ENCODE measurements at regions not wholly inside any gene's neighbourhood (a gene's known extent, or its start where the extent isn't known, plus 50 kb on each side); places are given as distances from the start of the nearest gene placed in this dataset.

DNA sequence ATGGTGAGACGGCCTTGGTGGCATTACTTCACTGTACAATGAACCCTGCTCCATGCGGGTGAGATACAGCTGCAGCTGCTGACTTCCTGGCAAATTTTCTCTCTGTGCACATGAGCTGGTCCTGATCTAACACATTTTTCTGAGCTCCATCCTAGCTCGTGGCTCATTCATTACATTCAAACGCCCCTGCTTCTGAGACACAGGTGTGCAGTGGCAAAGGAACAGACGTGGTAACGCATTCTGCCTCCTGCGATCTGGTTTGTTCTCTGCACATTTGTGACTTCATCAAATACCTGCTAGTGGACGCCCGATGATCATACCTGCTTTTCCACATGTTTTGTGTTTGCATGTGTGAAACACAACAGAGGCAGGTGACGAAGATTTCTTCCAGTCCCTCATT, 189.6 kb upstream of the PDE10A start (continued):
- TF ChIP-seq IRF2 (CRISPR knock-in tag; IDR thresholded peaks at IDR 0.05; ENCODE audit: borderline replicate concordance, low read depth), result no peak
- no peak for TF ChIP-seq SOX15 (CRISPR knock-in tag; IDR thresholded peaks at IDR 0.05)
- TF ChIP-seq, protein P1, sequence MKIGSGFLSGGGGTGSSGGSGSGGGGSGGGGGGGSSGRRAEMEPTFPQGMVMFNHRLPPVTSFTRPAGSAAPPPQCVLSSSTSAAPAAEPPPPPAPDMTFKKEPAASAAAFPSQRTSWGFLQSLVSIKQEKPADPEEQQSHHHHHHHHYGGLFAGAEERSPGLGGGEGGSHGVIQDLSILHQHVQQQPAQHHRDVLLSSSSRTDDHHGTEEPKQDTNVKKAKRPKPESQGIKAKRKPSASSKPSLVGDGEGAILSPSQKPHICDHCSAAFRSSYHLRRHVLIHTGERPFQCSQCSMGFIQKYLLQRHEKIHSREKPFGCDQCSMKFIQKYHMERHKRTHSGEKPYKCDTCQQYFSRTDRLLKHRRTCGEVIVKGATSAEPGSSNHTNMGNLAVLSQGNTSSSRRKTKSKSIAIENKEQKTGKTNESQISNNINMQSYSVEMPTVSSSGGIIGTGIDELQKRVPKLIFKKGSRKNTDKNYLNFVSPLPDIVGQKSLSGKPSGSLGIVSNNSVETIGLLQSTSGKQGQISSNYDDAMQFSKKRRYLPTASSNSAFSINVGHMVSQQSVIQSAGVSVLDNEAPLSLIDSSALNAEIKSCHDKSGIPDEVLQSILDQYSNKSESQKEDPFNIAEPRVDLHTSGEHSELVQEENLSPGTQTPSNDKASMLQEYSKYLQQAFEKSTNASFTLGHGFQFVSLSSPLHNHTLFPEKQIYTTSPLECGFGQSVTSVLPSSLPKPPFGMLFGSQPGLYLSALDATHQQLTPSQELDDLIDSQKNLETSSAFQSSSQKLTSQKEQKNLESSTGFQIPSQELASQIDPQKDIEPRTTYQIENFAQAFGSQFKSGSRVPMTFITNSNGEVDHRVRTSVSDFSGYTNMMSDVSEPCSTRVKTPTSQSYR (CRISPR knock-in tag; IDR thresholded peaks at IDR 0.05), result no peak
- no peak for TF ChIP-seq NFE2L1 (CRISPR knock-in tag; IDR thresholded peaks at IDR 0.05)
- TF ChIP-seq ZNF232 (CRISPR knock-in tag; IDR thresholded peaks at IDR 0.05), result no peak
- TF ChIP-seq ATF1 (CRISPR knock-in tag; IDR thresholded peaks at IDR 0.05), result no peak
- no peak for TF ChIP-seq NFATC4 (CRISPR knock-in tag; IDR thresholded peaks at IDR 0.05)
- no peak for TF ChIP-seq SMAD3 (CRISPR knock-in tag; IDR thresholded peaks at IDR 0.05; ENCODE audit: borderline replicate concordance)
- no peak for TF ChIP-seq EMX1 (CRISPR knock-in tag; IDR thresholded peaks at IDR 0.05)
- no peak for TF ChIP-seq MXD4 (CRISPR knock-in tag; IDR thresholded peaks at IDR 0.05; ENCODE audit: borderline replicate concordance)
- no peak for TF ChIP-seq CREB1 (CRISPR knock-in tag; IDR thresholded peaks at IDR 0.05)

DNA sequence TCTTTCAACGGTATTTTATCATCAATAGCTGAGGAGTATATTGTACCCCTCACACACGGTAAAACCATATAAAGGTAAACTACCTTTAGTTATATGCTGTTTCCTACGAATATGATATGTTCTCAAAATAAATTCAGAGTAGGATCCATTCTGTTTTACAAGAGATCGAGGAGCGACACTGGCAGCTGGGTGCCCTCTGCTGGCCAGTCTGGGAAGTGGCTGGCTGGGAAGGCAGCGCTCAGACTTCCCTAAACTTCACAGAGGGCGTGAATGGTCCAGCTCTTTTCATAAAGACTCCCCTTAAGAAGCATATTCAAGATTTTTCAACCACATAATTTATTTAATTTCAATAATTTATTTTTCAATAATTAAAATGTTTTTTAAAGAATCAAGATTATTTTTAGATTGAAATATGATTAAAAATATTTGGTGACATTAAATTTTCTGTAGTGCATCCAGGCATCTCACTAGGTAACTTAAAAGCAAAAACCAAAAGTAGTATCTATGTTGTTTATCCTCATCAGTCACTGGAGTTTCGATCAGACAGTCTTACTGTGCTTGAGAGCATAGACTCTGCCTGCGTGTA, 187.5 kb upstream of the PDE10A start:
- Mint-ChIP-seq H3K36me3 (no peaks in the 10 kb centered on the region), H3K4me1 (peaks cover 38% of the 10 kb centered on the region), H3K9me3 (no peaks in the 10 kb centered on the region), H3K27ac (no peak overlapping the region), H3K4me3 (peak overlapping the region; percentile 46; the same call in 1 of the 2 replicates), H3K27me3 (ENCODE audit: low read depth) (peaks cover 49% of the 10 kb centered on the region)
- ATAC-seq (peak; percentile 33; the same call in 1 of the 2 replicates), DNase-seq (ENCODE audit: low spot score) (peak; percentile 77)
- TF ChIP-seq, protein P1 (CRISPR knock-in tag; IDR thresholded peaks at IDR 0.05), result no peak
- TF ChIP-seq, protein P2, sequence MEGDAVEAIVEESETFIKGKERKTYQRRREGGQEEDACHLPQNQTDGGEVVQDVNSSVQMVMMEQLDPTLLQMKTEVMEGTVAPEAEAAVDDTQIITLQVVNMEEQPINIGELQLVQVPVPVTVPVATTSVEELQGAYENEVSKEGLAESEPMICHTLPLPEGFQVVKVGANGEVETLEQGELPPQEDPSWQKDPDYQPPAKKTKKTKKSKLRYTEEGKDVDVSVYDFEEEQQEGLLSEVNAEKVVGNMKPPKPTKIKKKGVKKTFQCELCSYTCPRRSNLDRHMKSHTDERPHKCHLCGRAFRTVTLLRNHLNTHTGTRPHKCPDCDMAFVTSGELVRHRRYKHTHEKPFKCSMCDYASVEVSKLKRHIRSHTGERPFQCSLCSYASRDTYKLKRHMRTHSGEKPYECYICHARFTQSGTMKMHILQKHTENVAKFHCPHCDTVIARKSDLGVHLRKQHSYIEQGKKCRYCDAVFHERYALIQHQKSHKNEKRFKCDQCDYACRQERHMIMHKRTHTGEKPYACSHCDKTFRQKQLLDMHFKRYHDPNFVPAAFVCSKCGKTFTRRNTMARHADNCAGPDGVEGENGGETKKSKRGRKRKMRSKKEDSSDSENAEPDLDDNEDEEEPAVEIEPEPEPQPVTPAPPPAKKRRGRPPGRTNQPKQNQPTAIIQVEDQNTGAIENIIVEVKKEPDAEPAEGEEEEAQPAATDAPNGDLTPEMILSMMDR (IDR thresholded peaks at IDR 0.05), result peak; percentile 93
- TF ChIP-seq ELF4 (CRISPR knock-in tag; IDR thresholded peaks at IDR 0.05; ENCODE audit: low read depth) (no peak), HMGA2 (CRISPR knock-in tag; IDR thresholded peaks at IDR 0.05) (peak; percentile 79)
- ChIA-PET CTCF (interaction anchor here (0.6 to 2.0 kb wide), 21 partner anchors 8 to 412 kb away, joined by 3 to 35 read pairs (median 5); no protein-coding TSS in a partner anchor), POLR2A (no interaction called here)

DNA sequence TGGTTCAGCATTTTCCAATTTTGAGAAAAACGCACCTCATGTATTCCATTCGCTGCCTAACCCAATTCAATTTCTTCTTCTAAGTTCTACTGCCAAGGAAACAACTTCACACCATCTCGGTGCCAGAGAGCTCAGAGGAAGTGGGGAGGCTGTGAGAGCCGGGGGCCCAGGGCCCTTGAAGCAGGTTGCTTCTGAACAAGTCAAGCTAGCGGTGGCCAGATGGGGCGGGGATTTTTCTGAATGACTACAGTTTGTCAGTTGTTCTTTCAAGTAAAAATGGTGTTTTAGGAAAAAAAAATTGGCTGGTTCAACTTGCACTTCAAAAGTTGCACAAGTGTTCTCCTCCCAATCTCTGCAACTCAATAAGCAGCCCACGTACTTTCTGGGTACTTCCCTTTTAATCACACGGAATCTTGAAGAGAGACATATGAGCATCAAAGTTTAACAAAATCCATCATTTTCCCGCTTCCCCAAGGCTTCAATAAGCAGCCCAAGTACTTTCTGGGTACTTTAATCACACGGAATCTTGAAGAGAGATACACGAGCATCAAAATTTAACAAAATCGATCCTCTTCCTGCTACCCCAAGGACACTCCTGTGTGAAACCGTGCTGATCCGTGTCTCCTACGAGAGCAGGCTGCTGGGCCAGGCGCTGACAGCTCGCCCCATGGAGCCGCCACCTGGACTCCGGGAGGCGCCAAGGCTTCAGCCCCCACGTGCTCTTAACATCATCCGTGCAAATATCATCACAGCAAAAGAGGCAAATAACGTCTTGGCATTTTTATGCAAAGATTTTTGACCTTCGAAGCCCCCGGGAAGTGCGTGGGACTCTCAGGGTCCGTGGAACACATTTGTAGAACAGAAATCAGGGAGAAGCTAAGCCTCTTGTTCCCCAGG, 186.7 kb upstream of the PDE10A start:
- H3K27me3 Mint-ChIP-seq (ENCODE audit: low read depth), result peaks cover 43% of the 10 kb centered on the region
- no peaks in the 10 kb centered on the region for H3K36me3 Mint-ChIP-seq
- H3K4me3 Mint-ChIP-seq, result peak overlapping the region; percentile 46
- ATAC-seq (no peak), DNase-seq (ENCODE audit: low spot score) (no peak)
- no peaks in the 10 kb centered on the region for H3K9me3 Mint-ChIP-seq
- POLR2A ChIA-PET, result no interaction called here
- no peak for TF ChIP-seq ETV6 (CRISPR knock-in tag; IDR thresholded peaks at IDR 0.05)
- TF ChIP-seq NFE2L1 (CRISPR knock-in tag; IDR thresholded peaks at IDR 0.05), result no peak
- TF ChIP-seq, protein P3, sequence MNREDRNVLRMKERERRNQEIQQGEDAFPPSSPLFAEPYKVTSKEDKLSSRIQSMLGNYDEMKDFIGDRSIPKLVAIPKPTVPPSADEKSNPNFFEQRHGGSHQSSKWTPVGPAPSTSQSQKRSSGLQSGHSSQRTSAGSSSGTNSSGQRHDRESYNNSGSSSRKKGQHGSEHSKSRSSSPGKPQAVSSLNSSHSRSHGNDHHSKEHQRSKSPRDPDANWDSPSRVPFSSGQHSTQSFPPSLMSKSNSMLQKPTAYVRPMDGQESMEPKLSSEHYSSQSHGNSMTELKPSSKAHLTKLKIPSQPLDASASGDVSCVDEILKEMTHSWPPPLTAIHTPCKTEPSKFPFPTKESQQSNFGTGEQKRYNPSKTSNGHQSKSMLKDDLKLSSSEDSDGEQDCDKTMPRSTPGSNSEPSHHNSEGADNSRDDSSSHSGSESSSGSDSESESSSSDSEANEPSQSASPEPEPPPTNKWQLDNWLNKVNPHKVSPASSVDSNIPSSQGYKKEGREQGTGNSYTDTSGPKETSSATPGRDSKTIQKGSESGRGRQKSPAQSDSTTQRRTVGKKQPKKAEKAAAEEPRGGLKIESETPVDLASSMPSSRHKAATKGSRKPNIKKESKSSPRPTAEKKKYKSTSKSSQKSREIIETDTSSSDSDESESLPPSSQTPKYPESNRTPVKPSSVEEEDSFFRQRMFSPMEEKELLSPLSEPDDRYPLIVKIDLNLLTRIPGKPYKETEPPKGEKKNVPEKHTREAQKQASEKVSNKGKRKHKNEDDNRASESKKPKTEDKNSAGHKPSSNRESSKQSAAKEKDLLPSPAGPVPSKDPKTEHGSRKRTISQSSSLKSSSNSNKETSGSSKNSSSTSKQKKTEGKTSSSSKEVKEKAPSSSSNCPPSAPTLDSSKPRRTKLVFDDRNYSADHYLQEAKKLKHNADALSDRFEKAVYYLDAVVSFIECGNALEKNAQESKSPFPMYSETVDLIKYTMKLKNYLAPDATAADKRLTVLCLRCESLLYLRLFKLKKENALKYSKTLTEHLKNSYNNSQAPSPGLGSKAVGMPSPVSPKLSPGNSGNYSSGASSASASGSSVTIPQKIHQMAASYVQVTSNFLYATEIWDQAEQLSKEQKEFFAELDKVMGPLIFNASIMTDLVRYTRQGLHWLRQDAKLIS (CRISPR knock-in tag; IDR thresholded peaks at IDR 0.05; ENCODE audit: borderline replicate concordance), result no peak
- TF ChIP-seq ZNF416 (CRISPR knock-in tag; IDR thresholded peaks at IDR 0.05), result no peak
- TF ChIP-seq, protein P4, sequence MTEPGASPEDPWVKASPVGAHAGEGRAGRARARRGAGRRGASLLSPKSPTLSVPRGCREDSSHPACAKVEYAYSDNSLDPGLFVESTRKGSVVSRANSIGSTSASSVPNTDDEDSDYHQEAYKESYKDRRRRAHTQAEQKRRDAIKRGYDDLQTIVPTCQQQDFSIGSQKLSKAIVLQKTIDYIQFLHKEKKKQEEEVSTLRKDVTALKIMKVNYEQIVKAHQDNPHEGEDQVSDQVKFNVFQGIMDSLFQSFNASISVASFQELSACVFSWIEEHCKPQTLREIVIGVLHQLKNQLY (CRISPR knock-in tag; IDR thresholded peaks at IDR 0.05), result no peak
- TF ChIP-seq CBFB (CRISPR knock-in tag; IDR thresholded peaks at IDR 0.05; ENCODE audit: low read depth), result no peak
- no peak for TF ChIP-seq SP1 (CRISPR knock-in tag; conservative IDR thresholded peaks at IDR 0.05)
- no peak overlapping the region for H3K27ac Mint-ChIP-seq
- CTCF ChIA-PET, result interaction anchor here (0.6 to 2.0 kb wide), 22 partner anchors 9 to 411 kb away, joined by 3 to 35 read pairs (median 4); no protein-coding TSS in a partner anchor
- H3K4me1 Mint-ChIP-seq, result peaks cover 43% of the 10 kb centered on the region
